Trophoblast cell (in vitro differentiated cells and primary cell): ENCODE measurements at regions not wholly inside any gene's neighbourhood (a gene's known extent, or its start where the extent isn't known, plus 50 kb on each side); places are given as distances from the start of the nearest gene placed in this dataset.
"Not testable (repeated sequence)": the region's sequence is repeated elsewhere in the genome, so short reads cannot be mapped to it uniquely, and the experiment has no call there.

Source experiments
- DNase-seq, 2 donors: peaks; one replicate each; pipeline ENCODE4 v3.0.0-alpha.2; 2016
- H2AFZ ChIP-seq: 2 replicates; pipeline ENCODE4 v1.6.1; 2013; ENCODE audit warnings: low read length, moderate library complexity, mild to moderate bottlenecking; ENCODE audit not compliant: insufficient read depth, poor library complexity
- H2AK5ac ChIP-seq: 2 replicates; pipeline ENCODE4 v1.6.1; 2013; ENCODE audit warnings: mild to moderate bottlenecking, low read length
- H2BK120ac ChIP-seq: 2 replicates; pipeline ENCODE4 v1.6.1; 2013; ENCODE audit warnings: low read length, mild to moderate bottlenecking, moderate library complexity; ENCODE audit not compliant: insufficient read depth, poor library complexity
- H2BK12ac ChIP-seq: 2 replicates; pipeline ENCODE4 v1.6.1; 2013; ENCODE audit warnings: mild to moderate bottlenecking, low read length, moderate library complexity
- H2BK5ac ChIP-seq: 2 replicates; pipeline ENCODE4 v1.6.1; 2013; ENCODE audit warnings: low read length, low read depth, moderate library complexity, mild to moderate bottlenecking; ENCODE audit not compliant: poor library complexity
- H3K14ac ChIP-seq: 2 replicates; pipeline ENCODE4 v1.6.1; 2013; ENCODE audit warnings: mild to moderate bottlenecking, low read length
- H3K18ac ChIP-seq: 2 replicates; pipeline ENCODE4 v1.6.1; 2013; ENCODE audit warnings: mild to moderate bottlenecking, low read length
- H3K23ac ChIP-seq: 2 replicates; pipeline ENCODE4 v1.6.1; 2013; ENCODE audit warnings: low read length
- H3K27ac ChIP-seq: 2 replicates; pipeline ENCODE4 v1.5.1; 2013; ENCODE audit warnings: low read depth, mild to moderate bottlenecking, inconsistent platforms, low read length, moderate library complexity
- H3K27me3 ChIP-seq: 2 replicates; pipeline ENCODE4 v1.6.1; 2013; ENCODE audit warnings: inconsistent platforms, mild to moderate bottlenecking, low read length, moderate library complexity; ENCODE audit not compliant: insufficient read depth
- H3K36me3 ChIP-seq, 2 experiments: 1 replicate in 1 of 2; 2 replicates in 1 of 2; pipeline ENCODE4 v1.6.1; 2013; ENCODE audit warnings: low read length in 2 of 2, mild to moderate bottlenecking in 2 of 2, moderate library complexity in 1 of 2; ENCODE audit not compliant: insufficient read depth in 2 of 2, control insufficient read depth in 1 of 2
- H3K4ac ChIP-seq: 2 replicates; pipeline ENCODE4 v1.6.1; 2013; ENCODE audit warnings: low read depth, mild to moderate bottlenecking, low read length, moderate library complexity
- H3K4me1 ChIP-seq, 2 experiments: 1 replicate in 1 of 2; 2 replicates in 1 of 2; pipeline ENCODE4 v1.6.1; 2013; ENCODE audit warnings: low read length in 2 of 2, mild to moderate bottlenecking in 2 of 2, moderate library complexity in 1 of 2; ENCODE audit not compliant: insufficient read depth in 2 of 2, control insufficient read depth in 1 of 2
- H3K4me2 ChIP-seq: 2 replicates; pipeline ENCODE4 v1.6.1; 2013; ENCODE audit warnings: inconsistent platforms, mild to moderate bottlenecking, low read length, moderate library complexity
- H3K4me3 ChIP-seq: 2 replicates; pipeline ENCODE4 v1.5.1; 2013; ENCODE audit warnings: mild to moderate bottlenecking, low read depth, low read length, inconsistent platforms
- H3K79me1 ChIP-seq: one replicate; pipeline ENCODE4 v1.6.1; 2013; ENCODE audit warnings: low read length
- H3K79me2 ChIP-seq: 2 replicates; pipeline ENCODE4 v1.6.1; 2013; ENCODE audit warnings: low read length, mild to moderate bottlenecking; ENCODE audit not compliant: control insufficient read depth, insufficient read depth, poor library complexity
- H3K9ac ChIP-seq: 2 replicates; pipeline ENCODE4 v1.6.1; 2013; ENCODE audit warnings: mild to moderate bottlenecking, low read length
- H3K9me3 ChIP-seq: 2 replicates; pipeline ENCODE4 v1.6.1; 2013; ENCODE audit warnings: low read depth, mild to moderate bottlenecking, control low read depth, inconsistent platforms, low read length; ENCODE audit not compliant: insufficient read depth
- H4K12ac ChIP-seq: 2 replicates; pipeline ENCODE4 v1.6.1; 2013; ENCODE audit warnings: low read depth, mild to moderate bottlenecking, low read length, moderate library complexity
- H4K8ac ChIP-seq: 2 replicates; pipeline ENCODE4 v1.6.1; 2013; ENCODE audit warnings: low read depth, mild to moderate bottlenecking, low read length, moderate library complexity
- H4K91ac ChIP-seq: one replicate; pipeline ENCODE4 v1.6.1; 2013; ENCODE audit warnings: low read depth, mild to moderate bottlenecking, low read length, moderate library complexity
- WGBS: extraction: QIAGEN DNeasy Blood & Tissue Kit; methylation state at CpG from one replicate; pipeline ENCODE4 v1.1.7; 2013; ENCODE audit warnings: missing lambda C conversion rate; ENCODE audit not compliant: insufficient read length, insufficient coverage; ENCODE audit errors: extremely low coverage; 5-methylcytosine and 5-hydroxymethylcytosine counted together

- H2BK120ac ChIP-seq, H2AFZ ChIP-seq, H3K14ac ChIP-seq, H3K79me1 ChIP-seq, DNase-seq, H3K27ac ChIP-seq, H2AK5ac ChIP-seq, H3K4ac ChIP-seq, H3K9ac ChIP-seq, H3K23ac ChIP-seq, H4K91ac ChIP-seq, H3K4me2 ChIP-seq, H3K4me3 ChIP-seq, H3K4me1 ChIP-seq, H3K36me3 ChIP-seq, H2BK5ac ChIP-seq, H3K18ac ChIP-seq, H2BK12ac ChIP-seq, H4K8ac ChIP-seq, H3K9me3 ChIP-seq, H3K79me2 ChIP-seq, H3K27me3 ChIP-seq, H4K12ac ChIP-seq: not testable (repeated sequence)
- WGBS: no CpG with 5 or more reads among the region's 6 CpGs
Measured at GRCh38 chr1:146522345-146522744, 293.5 kb upstream of the NOTCH2NLA start.

GRCh38 chr1:146521804-146522203 is 293.0 kb upstream of the NOTCH2NLA start:
- not testable (repeated sequence) for DNase-seq, H4K12ac ChIP-seq, H3K4me1 ChIP-seq, H2AK5ac ChIP-seq, H3K4me2 ChIP-seq, H3K18ac ChIP-seq, H3K36me3 ChIP-seq, H3K79me2 ChIP-seq, H2BK5ac ChIP-seq, H3K4ac ChIP-seq, H3K23ac ChIP-seq, H2BK12ac ChIP-seq, H3K79me1 ChIP-seq, H3K27me3 ChIP-seq, H3K27ac ChIP-seq, H2BK120ac ChIP-seq, H3K14ac ChIP-seq, H4K8ac ChIP-seq, H4K91ac ChIP-seq, H3K4me3 ChIP-seq, H3K9me3 ChIP-seq, H3K9ac ChIP-seq, H2AFZ ChIP-seq
- WGBS: no CpG with 5 or more reads among the region's 2 CpGs

GRCh38 chr1:146513754-146514153 is 284.9 kb upstream of the NOTCH2NLA start:
- no CpG with 5 or more reads among the region's 4 CpGs for WGBS
- not testable (repeated sequence) for H2BK12ac ChIP-seq, H3K9ac ChIP-seq, H3K4me3 ChIP-seq, H3K27me3 ChIP-seq, H3K4me2 ChIP-seq, H2BK120ac ChIP-seq, H4K8ac ChIP-seq, H2AK5ac ChIP-seq, H3K23ac ChIP-seq, H3K79me1 ChIP-seq, H3K18ac ChIP-seq, H3K36me3 ChIP-seq, H3K9me3 ChIP-seq, H4K91ac ChIP-seq, H3K4ac ChIP-seq, H3K27ac ChIP-seq, H3K4me1 ChIP-seq, H2AFZ ChIP-seq, H2BK5ac ChIP-seq, H3K79me2 ChIP-seq, DNase-seq, H3K14ac ChIP-seq, H4K12ac ChIP-seq

- not testable (repeated sequence) for H3K4ac ChIP-seq, H4K12ac ChIP-seq, H2BK5ac ChIP-seq, H2AK5ac ChIP-seq, H3K9me3 ChIP-seq, DNase-seq, H4K91ac ChIP-seq, H2AFZ ChIP-seq, H3K18ac ChIP-seq, H3K27me3 ChIP-seq, H3K4me3 ChIP-seq, H3K23ac ChIP-seq, H2BK120ac ChIP-seq, H3K4me2 ChIP-seq, H4K8ac ChIP-seq, H3K36me3 ChIP-seq, H3K27ac ChIP-seq, H3K4me1 ChIP-seq, H2BK12ac ChIP-seq, H3K79me1 ChIP-seq, H3K9ac ChIP-seq, H3K14ac ChIP-seq, H3K79me2 ChIP-seq
- WGBS: no CpG with 5 or more reads among the region's 7 CpGs
Measured at GRCh38 chr1:146511047-146511777, 282.4 kb upstream of the NOTCH2NLA start.
